CD4-positive, CD25-positive, alpha-beta regulatory T cell (primary cell): ENCODE measurements at regions not wholly inside any gene's neighbourhood (a gene's known extent, or its start where the extent isn't known, plus 50 kb on each side); places are given as distances from the start of the nearest gene placed in this dataset.

Source experiments
- ATAC-seq, 2 donors: fragments of 150-1000 bp; cut with Tn5 transposase; one replicate each; pipeline ENCODE4 v1.10.0; 2021; ENCODE audit warnings: low read depth in 2 of 2, moderate number of reproducible peaks in 2 of 2, moderate library complexity in 1 of 2
- DNase-seq, 3 donors: peaks; one replicate each; pipeline versions ENCODE4 v3.0.0 to v3.0.0-alpha.2; 2012 to 2022; ENCODE audit warnings: mixed read lengths in 1 of 3
- H3K27ac ChIP-seq: one replicate; pipeline ENCODE4 v1.7.0; 2013; ENCODE audit warnings: mild to moderate bottlenecking, low read length; ENCODE audit not compliant: insufficient read depth, poor library complexity, severe bottlenecking
- H3K27me3 ChIP-seq: one replicate; pipeline ENCODE4 v1.7.0; 2013; ENCODE audit warnings: low read length; ENCODE audit not compliant: control insufficient read depth, insufficient read depth
- H3K36me3 ChIP-seq: one replicate; pipeline ENCODE4 v1.7.0; 2013; ENCODE audit warnings: mild to moderate bottlenecking, low read length, moderate library complexity; ENCODE audit not compliant: control insufficient read depth, insufficient read depth
- H3K4me1 ChIP-seq: 2 replicates; pipeline ENCODE4 v1.7.0; 2013; ENCODE audit warnings: mild to moderate bottlenecking, low read length; ENCODE audit not compliant: insufficient read depth, control insufficient read depth, poor library complexity, severe bottlenecking
- H3K4me3 ChIP-seq: one replicate; pipeline ENCODE4 v1.7.0; 2013; ENCODE audit warnings: low read depth, mild to moderate bottlenecking, low read length, moderate library complexity
- H3K9me3 ChIP-seq, 2 experiments: 1 replicate in 1 of 2; 2 replicates in 1 of 2; pipeline ENCODE4 v1.7.0; 2013; ENCODE audit warnings: low read length in 2 of 2, mild to moderate bottlenecking in 1 of 2, moderate library complexity in 1 of 2; ENCODE audit not compliant: control insufficient read depth in 2 of 2
- H3K27ac Mint-ChIP-seq, 3 donors: one replicate each; pipeline ENCODE4 v1.8.0; 2020 to 2022; ENCODE audit warnings: mild to moderate bottlenecking in 3 of 3, mixed read lengths in 3 of 3, moderate library complexity in 2 of 3
- H3K27me3 Mint-ChIP-seq: one replicate; pipeline ENCODE4 v1.8.0; 2022; ENCODE audit warnings: mild to moderate bottlenecking, mixed read lengths
- H3K36me3 Mint-ChIP-seq: one replicate; pipeline ENCODE4 v1.8.0; 2020; ENCODE audit warnings: mixed read lengths
- H3K4me1 Mint-ChIP-seq, 4 donors: one replicate each; pipeline ENCODE4 v1.8.0; 2020 to 2022; ENCODE audit warnings: mixed read lengths in 4 of 4, mild to moderate bottlenecking in 1 of 4
- H3K4me3 Mint-ChIP-seq, 4 donors: one replicate each; pipeline ENCODE4 v1.8.0; 2020 to 2022; ENCODE audit warnings: mild to moderate bottlenecking in 4 of 4, mixed read lengths in 4 of 4, moderate library complexity in 3 of 4
- H3K9me3 Mint-ChIP-seq, 7 donors: one replicate each; pipeline ENCODE4 v1.8.0; 2020 to 2022; ENCODE audit warnings: mixed read lengths in 7 of 7, mild to moderate bottlenecking in 3 of 7, moderate library complexity in 2 of 7

- Mint-ChIP-seq H3K27me3 (peaks cover 4% of the 10 kb centered on the region), H3K27ac (no peak overlapping the region), H3K36me3 (no peaks in the 10 kb centered on the region), H3K4me3 (no peak overlapping the region), H3K9me3 (peaks cover 0 to 2% (median 0%) of the 10 kb centered on the region in 7 donors), H3K4me1 (no peaks in the 10 kb centered on the region)
- no peaks in the 10 kb centered on the region for H3K36me3 ChIP-seq
- ATAC-seq (no peak), DNase-seq (no peak)
- H3K9me3 ChIP-seq = no peaks in the 10 kb centered on the region
- no peak overlapping the region for H3K27ac ChIP-seq
- no peaks in the 10 kb centered on the region for H3K4me1 ChIP-seq
- H3K4me3 ChIP-seq = no peak overlapping the region
- H3K27me3 ChIP-seq = no peaks in the 10 kb centered on the region
These were observed 196.6 kb downstream of the FOXL1 start for GRCh38 chr16:86774931-86775330.

DNA sequence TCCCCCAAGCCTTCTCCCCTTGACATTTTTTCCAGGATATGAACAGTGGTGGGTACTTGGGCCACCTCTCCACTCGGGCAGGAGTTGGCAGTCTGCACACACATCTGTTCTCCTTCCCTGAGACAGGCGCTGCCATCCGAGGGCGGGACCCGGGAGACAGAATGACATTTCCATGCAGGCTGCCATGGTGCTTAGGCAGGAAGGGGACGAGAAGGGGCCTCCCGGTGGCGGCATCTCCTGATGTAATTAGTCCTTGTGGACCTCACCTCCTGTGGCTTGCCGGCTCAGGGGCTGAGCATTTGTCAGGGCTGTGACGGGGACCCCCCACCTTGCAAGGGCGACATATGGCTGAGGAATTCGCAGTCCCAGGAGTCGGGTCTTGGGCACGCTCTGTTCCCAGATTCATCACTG, 197.2 kb downstream of the FOXL1 start:
- H3K36me3 Mint-ChIP-seq = no peaks in the 10 kb centered on the region
- no peaks in the 10 kb centered on the region for H3K4me1 ChIP-seq
- H3K4me3 ChIP-seq = no peak overlapping the region
- H3K9me3 ChIP-seq = no peaks in the 10 kb centered on the region
- H3K4me1 Mint-ChIP-seq = no peaks in the 10 kb centered on the region
- DNase-seq (no peak), ATAC-seq (no peak)
- no peaks in the 10 kb centered on the region for H3K36me3 ChIP-seq
- no peak overlapping the region for H3K27ac Mint-ChIP-seq
- H3K27ac ChIP-seq = no peak overlapping the region
- H3K27me3 ChIP-seq = no peaks in the 10 kb centered on the region
- H3K4me3 Mint-ChIP-seq = no peak overlapping the region
- H3K27me3 Mint-ChIP-seq = peaks cover 4% of the 10 kb centered on the region
- peaks cover 0 to 2% (median 0%) of the 10 kb centered on the region in 7 donors for H3K9me3 Mint-ChIP-seq

DNA sequence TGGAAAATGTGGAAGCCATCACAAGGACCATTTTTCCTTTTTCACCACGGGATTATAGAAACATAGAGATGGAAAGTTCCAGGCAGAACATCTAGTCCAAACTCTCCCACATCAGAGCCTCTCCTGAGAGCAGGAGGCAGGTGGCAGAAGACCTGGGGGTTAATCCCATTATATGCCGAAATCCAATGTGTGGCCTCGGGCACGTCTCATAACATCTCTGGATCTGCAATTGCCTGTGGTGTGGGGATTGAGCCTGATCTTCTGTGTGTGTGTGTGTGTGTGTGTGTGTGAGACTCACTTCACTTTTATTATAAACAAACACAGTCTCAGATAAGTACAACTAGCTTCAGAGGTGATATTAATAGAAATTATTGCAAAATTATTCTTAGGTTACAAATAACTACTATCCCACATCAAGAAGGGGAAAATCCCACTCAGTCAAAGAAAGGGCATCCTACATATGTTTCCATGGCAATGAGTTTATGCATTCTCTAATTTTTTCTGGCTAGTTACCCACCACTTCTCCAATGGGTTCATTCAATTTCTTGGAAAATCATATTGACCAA, 199.1 kb downstream of the FOXL1 start:
- Mint-ChIP-seq H3K27ac (no peak overlapping the region), H3K4me1 (no peaks in the 10 kb centered on the region), H3K27me3 (no peaks in the 10 kb centered on the region), H3K36me3 (no peaks in the 10 kb centered on the region), H3K4me3 (no peak overlapping the region), H3K9me3 (peaks cover 0 to 2% (median 0%) of the 10 kb centered on the region in 7 donors)
- no peak for DNase-seq
- Histone ChIP-seq H3K36me3 (no peaks in the 10 kb centered on the region), H3K27ac (no peak overlapping the region), H3K9me3 (no peaks in the 10 kb centered on the region), H3K27me3 (no peaks in the 10 kb centered on the region), H3K4me1 (no peaks in the 10 kb centered on the region), H3K4me3 (no peak overlapping the region)
- ATAC-seq = no peak

DNA sequence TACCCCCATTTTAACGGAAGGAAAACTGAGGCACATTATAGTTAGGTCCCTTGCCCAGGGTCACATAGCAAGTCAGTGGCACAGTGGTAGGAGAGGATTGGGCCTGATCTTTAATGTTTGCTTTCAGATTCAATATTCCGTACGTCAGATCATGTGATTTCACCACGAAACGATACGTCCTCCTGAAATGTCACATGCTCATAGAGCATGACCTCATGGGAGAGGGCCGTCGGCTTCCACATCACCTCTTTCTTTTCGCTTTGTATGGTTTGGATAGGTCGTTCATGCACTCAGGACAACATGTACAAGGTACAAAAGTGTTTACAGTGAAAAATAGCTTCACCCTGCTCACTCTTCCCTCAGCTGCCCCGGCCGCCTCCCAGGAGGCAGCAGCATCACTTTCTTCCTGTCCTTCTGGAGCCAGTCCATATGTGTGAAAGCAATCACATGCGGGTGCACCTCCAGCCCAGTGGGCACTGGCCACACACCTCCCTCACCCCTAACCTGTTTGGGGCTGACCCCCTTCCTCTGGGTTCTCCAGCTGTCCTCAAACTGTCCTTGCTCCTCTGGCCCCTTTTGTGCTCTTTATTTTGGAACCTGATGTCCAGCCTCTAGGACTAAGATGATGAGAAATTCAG, 199.9 kb downstream of the FOXL1 start:
- no peaks in the 10 kb centered on the region for H3K9me3 ChIP-seq
- ATAC-seq (no peak), DNase-seq (no peak)
- H3K36me3 Mint-ChIP-seq = no peaks in the 10 kb centered on the region
- H3K4me3 Mint-ChIP-seq = no peak overlapping the region
- H3K27ac ChIP-seq = no peak overlapping the region
- no peak overlapping the region for H3K4me3 ChIP-seq
- H3K27me3 ChIP-seq = no peaks in the 10 kb centered on the region
- H3K27me3 Mint-ChIP-seq = no peaks in the 10 kb centered on the region
- H3K9me3 Mint-ChIP-seq = peaks cover 0 to 2% (median 0%) of the 10 kb centered on the region in 7 donors
- no peaks in the 10 kb centered on the region for H3K4me1 Mint-ChIP-seq
- no peak overlapping the region for H3K27ac Mint-ChIP-seq
- no peaks in the 10 kb centered on the region for H3K4me1 ChIP-seq
- no peaks in the 10 kb centered on the region for H3K36me3 ChIP-seq

DNA sequence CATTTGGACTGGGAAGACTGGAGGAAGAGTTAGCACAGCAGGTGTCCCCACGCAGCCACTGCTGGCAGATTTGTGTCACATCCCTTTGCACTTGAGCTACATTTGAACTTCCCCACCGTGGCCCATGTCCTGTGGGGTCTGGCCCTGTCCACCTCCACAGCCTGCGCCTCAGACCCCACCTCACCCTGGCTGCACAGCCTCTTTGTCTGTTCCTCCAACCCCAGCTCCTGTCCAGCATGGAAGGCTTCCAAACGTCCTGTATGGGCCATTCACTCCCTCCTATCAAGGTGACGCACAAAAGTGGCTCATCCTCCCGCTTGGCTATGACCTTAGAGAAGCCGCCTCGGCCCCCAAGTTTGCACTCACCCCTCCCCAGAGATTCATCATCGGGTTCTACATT, 200.6 kb downstream of the FOXL1 start:
- Mint-ChIP-seq H3K4me1 (no peaks in the 10 kb centered on the region), H3K27me3 (no peaks in the 10 kb centered on the region), H3K4me3 (no peak overlapping the region), H3K27ac (no peak overlapping the region), H3K36me3 (no peaks in the 10 kb centered on the region), H3K9me3 (no peaks in the 10 kb centered on the region)
- Histone ChIP-seq H3K9me3 (no peaks in the 10 kb centered on the region), H3K4me3 (no peak overlapping the region), H3K4me1 (no peaks in the 10 kb centered on the region), H3K36me3 (no peaks in the 10 kb centered on the region), H3K27ac (no peak overlapping the region), H3K27me3 (no peaks in the 10 kb centered on the region)
- no peak for ATAC-seq
- no peak for DNase-seq

GRCh38 chr16:86781046-86781445, 202.7 kb downstream of the FOXL1 start:
- H3K27me3 ChIP-seq = no peaks in the 10 kb centered on the region
- H3K27ac ChIP-seq = no peak overlapping the region
- Mint-ChIP-seq H3K4me3 (no peak overlapping the region), H3K27ac (no peak overlapping the region), H3K9me3 (no peaks in the 10 kb centered on the region), H3K27me3 (no peaks in the 10 kb centered on the region), H3K36me3 (no peaks in the 10 kb centered on the region), H3K4me1 (no peaks in the 10 kb centered on the region)
- DNase-seq (no peak), ATAC-seq (no peak)
- H3K36me3 ChIP-seq = no peaks in the 10 kb centered on the region
- no peak overlapping the region for H3K4me3 ChIP-seq
- H3K4me1 ChIP-seq = no peaks in the 10 kb centered on the region
- no peaks in the 10 kb centered on the region for H3K9me3 ChIP-seq

DNA sequence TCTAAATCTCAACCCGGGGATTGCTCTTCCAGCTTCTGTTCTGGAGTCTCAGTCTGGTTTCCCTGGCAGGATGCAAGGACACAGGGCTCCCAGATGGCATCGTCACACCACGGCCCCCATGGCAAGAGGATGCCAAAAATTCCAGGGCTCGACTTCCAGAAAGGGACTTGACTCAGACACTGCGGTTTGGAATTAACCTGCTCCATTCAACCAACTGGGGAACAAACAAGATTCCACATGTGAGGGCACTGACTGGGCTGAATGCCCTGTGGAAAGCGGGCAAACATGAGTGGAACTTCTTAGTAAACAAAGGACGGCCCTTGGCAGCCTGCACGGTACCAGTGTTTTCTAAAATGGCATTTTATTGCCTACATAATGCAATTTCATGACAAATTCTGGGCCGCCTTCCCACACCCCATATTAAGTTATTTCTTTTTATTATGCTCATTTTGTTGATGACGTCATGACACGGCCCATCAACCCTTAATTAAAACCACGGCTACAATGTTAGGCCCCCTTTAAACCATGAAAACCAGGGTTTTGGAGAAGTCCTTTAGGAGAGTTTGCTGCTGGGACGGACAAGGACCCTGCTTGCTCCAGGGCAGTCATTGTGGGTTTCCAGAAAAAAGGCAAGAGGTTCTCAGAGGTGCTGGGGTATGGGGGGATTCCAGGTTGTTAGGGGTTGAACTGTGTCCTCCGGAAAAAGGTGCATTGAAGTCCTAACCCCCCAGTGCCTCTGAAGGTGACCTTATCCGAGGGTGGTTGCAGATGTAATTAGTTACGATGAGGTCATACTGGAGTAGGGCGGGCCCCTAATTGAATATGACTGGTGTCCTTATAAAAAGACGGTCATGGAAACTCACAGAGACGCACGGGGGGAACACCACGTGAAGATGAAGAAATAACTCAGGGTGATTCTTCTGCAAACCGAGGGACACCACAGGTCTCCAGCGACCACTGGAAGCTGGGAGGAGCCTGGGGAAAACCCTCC, 205.6 kb downstream of the FOXL1 start:
- DNase-seq (no peak), ATAC-seq (no peak)
- Histone ChIP-seq H3K9me3 (no peaks in the 10 kb centered on the region), H3K4me3 (no peak overlapping the region), H3K4me1 (no peaks in the 10 kb centered on the region), H3K27me3 (no peaks in the 10 kb centered on the region), H3K27ac (no peak overlapping the region), H3K36me3 (no peaks in the 10 kb centered on the region)
- no peaks in the 10 kb centered on the region for H3K36me3 Mint-ChIP-seq
- no peaks in the 10 kb centered on the region for H3K27me3 Mint-ChIP-seq
- H3K27ac Mint-ChIP-seq = peak overlapping the region in 1 of 3 donors; percentile 38
- no peaks in the 10 kb centered on the region for H3K9me3 Mint-ChIP-seq
- no peak overlapping the region for H3K4me3 Mint-ChIP-seq
- peaks cover 0 to 4% (median 0%) of the 10 kb centered on the region in 4 donors for H3K4me1 Mint-ChIP-seq
